ENCODE measurements at regions not wholly inside any gene's neighbourhood (a gene's known extent, or its start where the extent isn't known, plus 50 kb on each side); places are given as distances from the start of the nearest gene placed in this dataset.
A peak's percentile ranks its signal among the peaks of the same experiment; 100 is the strongest.

DNA sequence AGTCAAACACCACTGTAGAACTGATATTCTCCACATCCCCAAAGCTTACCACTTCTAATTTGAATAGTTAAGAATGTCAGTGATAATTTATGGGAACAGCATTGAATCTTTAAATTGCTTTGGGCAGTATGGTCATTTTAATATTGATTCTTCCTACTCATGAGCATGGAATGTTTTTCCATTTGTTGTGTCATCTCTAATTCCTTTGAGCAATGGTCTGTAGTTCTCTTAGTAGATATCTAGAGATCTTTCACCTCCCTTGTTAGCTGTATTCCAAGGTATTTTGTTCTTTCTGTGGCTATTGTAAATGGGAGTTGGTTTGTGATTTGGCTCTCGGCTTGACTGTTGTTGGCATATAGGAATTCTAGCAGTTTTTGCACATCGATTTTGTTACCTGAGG is 1341.8 kb upstream of the CDH9 start:
- DNase-seq (ENCODE audit: low spot score) = no peak
- TF ChIP-seq CTCF (IDR thresholded peaks at IDR 0.05; ENCODE audit: extremely low read depth, missing control alignments) = no peak

GRCh38 chr5:28374492-28374967 is 1336.1 kb upstream of the CDH9 start:
- DNase-seq (ENCODE audit: low spot score) = no peak
- TF ChIP-seq CTCF (IDR thresholded peaks at IDR 0.05; ENCODE audit: extremely low read depth, missing control alignments) = no peak

- TF ChIP-seq CTCF (IDR thresholded peaks at IDR 0.05; ENCODE audit: extremely low read depth, missing control alignments) = no peak
- no peak for DNase-seq (ENCODE audit: low spot score)
Measured at GRCh38 chr5:28370896-28371295, 1332.5 kb upstream of the CDH9 start.

DNA sequence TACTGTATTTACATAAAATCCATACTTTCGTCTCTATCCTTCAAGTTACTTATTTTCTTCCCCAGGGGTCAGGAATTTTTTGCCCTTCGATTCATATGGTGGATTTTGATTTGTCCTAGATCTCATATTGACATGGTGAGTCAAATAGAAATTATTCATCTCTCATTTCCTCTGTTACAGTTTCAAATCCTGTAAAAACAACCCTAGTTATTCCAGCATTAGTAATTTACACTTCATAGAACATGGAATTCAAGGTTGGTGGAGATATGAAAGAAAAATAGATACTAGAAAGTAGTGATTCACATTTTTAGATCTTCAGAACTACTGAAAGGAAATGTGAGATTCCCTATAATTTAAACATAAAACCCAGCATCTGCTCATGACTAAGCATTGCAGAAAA is 1331.0 kb upstream of the CDH9 start:
- no peak for DNase-seq (ENCODE audit: low spot score)
- no peak for TF ChIP-seq CTCF (IDR thresholded peaks at IDR 0.05; ENCODE audit: extremely low read depth, missing control alignments)

- no peak for TF ChIP-seq CTCF (IDR thresholded peaks at IDR 0.05; ENCODE audit: extremely low read depth, missing control alignments)
Measured at GRCh38 chr5:28355831-28356230, 1317.4 kb upstream of the CDH9 start.

DNA sequence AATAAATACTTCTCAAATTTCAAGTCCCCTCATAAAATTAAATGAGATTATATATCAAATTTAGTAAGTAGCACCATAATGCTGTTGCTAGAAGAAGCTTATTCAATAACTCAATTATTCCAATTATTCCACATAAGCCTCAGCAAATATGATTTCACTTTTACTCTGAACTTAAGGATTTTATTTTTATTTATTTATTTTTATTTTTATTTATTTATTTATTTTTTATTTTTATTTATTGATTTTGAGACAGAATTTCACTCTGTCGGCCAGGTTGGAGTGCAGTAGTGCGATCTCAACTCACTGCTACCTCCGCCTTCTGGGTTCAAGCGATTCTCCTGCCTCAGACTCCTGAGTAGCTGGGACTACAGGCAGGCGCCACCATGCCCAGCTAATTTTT is 1308.3 kb upstream of the CDH9 start:
- DNase-seq (ENCODE audit: low spot score) = no peak
- no peak for TF ChIP-seq CTCF (IDR thresholded peaks at IDR 0.05; ENCODE audit: extremely low read depth, missing control alignments)

More at GRCh38 chr5:28355831-28356230, 1317.4 kb upstream of the CDH9 start:
- DNase-seq (ENCODE audit: low spot score) = no peak

- DNase-seq (ENCODE audit: low spot score) = peak; percentile 9
- no peak for TF ChIP-seq CTCF (IDR thresholded peaks at IDR 0.05; ENCODE audit: extremely low read depth, missing control alignments)
Measured at GRCh38 chr5:28344836-28345433, 1306.5 kb upstream of the CDH9 start.
